GM12873 (cell line): ENCODE measurements at regions not wholly inside any gene's neighbourhood (a gene's known extent, or its start where the extent isn't known, plus 50 kb on each side); places are given as distances from the start of the nearest gene placed in this dataset.

Source experiments
- CTCF ChIP-seq: IDR thresholded peaks from 2 replicates; pipeline ENCODE4 v1.5.1; 2012; ENCODE audit warnings: low read depth, mild to moderate bottlenecking, moderate library complexity, low read length, control low read depth; ENCODE audit not compliant: insufficient read depth; ENCODE audit errors: missing control alignments

- no peak for TF ChIP-seq CTCF
Measured at GRCh38 chr3:107103786-107104185, 273.5 kb upstream of the CCDC54 start.

DNA sequence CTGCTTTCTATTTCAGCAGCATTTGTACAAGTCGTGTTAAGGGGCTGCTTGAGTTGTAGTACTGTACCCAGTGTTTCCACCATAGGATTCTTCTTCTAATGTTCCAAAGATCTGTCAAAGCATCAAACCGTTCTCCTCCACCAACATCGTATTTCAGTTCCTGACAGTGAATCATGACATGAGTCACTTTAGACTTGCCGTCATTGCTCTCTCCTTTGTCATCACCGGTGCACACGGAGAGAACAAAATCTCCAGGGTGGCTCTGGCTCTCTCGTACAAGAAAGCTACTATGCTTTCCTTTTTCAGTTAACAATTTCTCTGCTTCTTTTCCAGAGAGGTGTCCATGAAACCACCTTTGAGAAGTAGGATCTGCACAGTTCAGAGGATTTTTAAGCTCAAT lies 270.9 kb upstream of the CCDC54 start:
- TF ChIP-seq CTCF, result no peak

- TF ChIP-seq CTCF, result no peak
Measured at GRCh38 chr3:107106907-107107306, 270.3 kb upstream of the CCDC54 start.

DNA sequence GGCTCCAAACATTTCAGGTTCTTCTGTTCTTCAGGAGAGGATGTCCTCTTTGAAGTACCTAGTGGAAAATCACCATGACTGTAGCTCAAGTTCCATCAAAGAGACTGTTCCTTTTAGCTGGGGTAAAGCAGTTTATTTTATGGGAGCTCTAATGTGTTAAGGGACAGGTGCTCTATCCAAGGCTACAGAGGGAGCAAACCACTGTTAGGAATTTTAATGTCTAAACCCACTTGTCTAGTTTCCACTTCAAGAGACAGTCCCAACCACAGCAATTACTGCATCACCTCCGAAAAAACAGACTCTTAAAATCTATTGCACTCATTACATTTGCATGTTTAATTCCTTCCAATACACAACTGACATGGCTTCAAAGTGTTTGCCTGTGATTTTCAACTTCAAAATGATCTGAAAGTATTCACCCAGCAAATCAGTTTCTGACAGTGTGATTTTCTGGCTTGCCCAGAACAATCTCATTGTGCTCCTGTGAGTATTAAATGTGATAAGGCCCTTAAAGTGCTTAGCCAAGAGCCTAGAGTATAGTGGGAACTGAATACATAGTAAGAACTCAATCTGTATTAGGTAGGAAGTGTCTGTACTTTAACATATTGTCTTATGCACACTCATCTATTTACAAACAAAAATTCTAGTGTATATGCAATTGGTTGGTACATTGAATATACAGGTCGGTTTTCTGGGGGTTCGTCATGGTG lies 266.5 kb upstream of the CCDC54 start:
- no peak for TF ChIP-seq CTCF

DNA sequence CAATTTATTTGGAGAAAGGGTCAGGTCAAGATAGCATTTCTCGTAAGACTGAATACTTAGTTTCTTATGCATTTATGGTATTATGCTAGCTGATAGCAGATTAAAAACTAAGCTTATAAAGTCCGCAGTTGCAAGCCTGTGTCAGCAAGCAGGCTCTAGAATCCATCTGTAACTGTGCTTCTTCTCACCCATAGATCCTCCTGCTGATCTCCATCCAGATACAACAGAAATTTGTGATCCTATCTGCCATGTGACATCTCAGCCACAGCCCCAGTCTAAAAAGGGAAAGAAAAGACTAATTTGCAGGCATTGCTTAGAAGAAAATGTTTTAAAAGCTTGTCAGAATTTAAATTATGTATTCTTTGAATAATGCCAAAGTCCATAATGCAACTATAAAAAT lies 265.4 kb upstream of the CCDC54 start:
- TF ChIP-seq CTCF, result no peak

- no peak for TF ChIP-seq CTCF
Measured at GRCh38 chr3:107112356-107112755, 264.9 kb upstream of the CCDC54 start.

GRCh38 chr3:107116251-107116650 lies 261.0 kb upstream of the CCDC54 start:
- TF ChIP-seq CTCF, result no peak
